ENCODE measurements at regions not wholly inside any gene's neighbourhood (a gene's known extent, or its start where the extent isn't known, plus 50 kb on each side); places are given as distances from the start of the nearest gene placed in this dataset.

- TF ChIP-seq CTCF (IDR thresholded peaks at IDR 0.05; ENCODE audit: low read depth, low read length) = no peak
- no peak overlapping the region for H3K4me3 ChIP-seq (ENCODE audit: low read depth, low read length)
These were observed 80.0 kb upstream of the ZSWIM6 start for GRCh38 chr5:61251874-61252642.

- TF ChIP-seq CTCF (IDR thresholded peaks at IDR 0.05; ENCODE audit: low read depth, low read length) = no peak
- H3K4me3 ChIP-seq (ENCODE audit: low read depth, low read length) = no peak overlapping the region
These were observed 79.5 kb upstream of the ZSWIM6 start for GRCh38 chr5:61252643-61252925.

- TF ChIP-seq CTCF (IDR thresholded peaks at IDR 0.05; ENCODE audit: low read depth, low read length) = no peak
These were observed 78.5 kb upstream of the ZSWIM6 start for GRCh38 chr5:61253547-61253946.

GRCh38 chr5:61254969-61255555, 77.0 kb upstream of the ZSWIM6 start:
- TF ChIP-seq CTCF (IDR thresholded peaks at IDR 0.05; ENCODE audit: low read depth, low read length) = no peak
- no peak overlapping the region for H3K4me3 ChIP-seq (ENCODE audit: low read depth, low read length)

More at GRCh38 chr5:61253547-61253946, 78.5 kb upstream of the ZSWIM6 start:
- no peak overlapping the region for H3K4me3 ChIP-seq (ENCODE audit: low read depth, low read length)

GRCh38 chr5:61256474-61256873, 75.6 kb upstream of the ZSWIM6 start:
- no peak overlapping the region for H3K4me3 ChIP-seq (ENCODE audit: low read depth, low read length)
- no peak for TF ChIP-seq CTCF (IDR thresholded peaks at IDR 0.05; ENCODE audit: low read depth, low read length)

GRCh38 chr5:61257421-61257820, 74.6 kb upstream of the ZSWIM6 start:
- no peak overlapping the region for H3K4me3 ChIP-seq (ENCODE audit: low read depth, low read length)
- TF ChIP-seq CTCF (IDR thresholded peaks at IDR 0.05; ENCODE audit: low read depth, low read length) = no peak

- TF ChIP-seq CTCF (IDR thresholded peaks at IDR 0.05; ENCODE audit: low read depth, low read length) = no peak
- no peak overlapping the region for H3K4me3 ChIP-seq (ENCODE audit: low read depth, low read length)
These were observed 70.9 kb upstream of the ZSWIM6 start for GRCh38 chr5:61261136-61261535.
